Activated T-helper 1 cell treated with anti-CD3 and anti-CD28 coated beads, Interleukin-12 subunit alpha, Interleukin-12 subunit beta, Interleukin-2, Interleukin-4 antibody, amounts not matched to agents 30 ng/mL and 10 ng/mL and 1 ng/mL, durations not matched to agents 14 hours and 24 hours and 36 hours (primary cell): ENCODE measurements at regions not wholly inside any gene's neighbourhood (a gene's known extent, or its start where the extent isn't known, plus 50 kb on each side); places are given as distances from the start of the nearest gene placed in this dataset.

Experiments
- DNase-seq: peaks from one replicate; pipeline ENCODE4 v3.0.0; 2021; ENCODE audit warnings: low spot score
- H3K27ac Mint-ChIP-seq: one replicate; pipeline ENCODE4 v1.8.0; 2021; ENCODE audit warnings: mild to moderate bottlenecking, mixed read lengths
- H3K27me3 Mint-ChIP-seq: one replicate; pipeline ENCODE4 v1.8.0; 2022; ENCODE audit warnings: mild to moderate bottlenecking, moderate library complexity, mixed read lengths; ENCODE audit not compliant: insufficient read depth
- H3K36me3 Mint-ChIP-seq: one replicate; pipeline ENCODE4 v1.8.0; 2021; ENCODE audit warnings: low read depth, mixed read lengths
- H3K4me1 Mint-ChIP-seq: one replicate; pipeline ENCODE4 v1.8.0; 2021; ENCODE audit warnings: low read depth, mixed read lengths
- H3K4me3 Mint-ChIP-seq: one replicate; pipeline ENCODE4 v1.8.0; 2021; ENCODE audit warnings: mild to moderate bottlenecking, moderate library complexity, mixed read lengths
- H3K9me3 Mint-ChIP-seq: one replicate; pipeline ENCODE4 v1.8.0; 2021; ENCODE audit warnings: mixed read lengths
- intact Hi-C: fragments of 100-400 bp; cut with micrococcal nuclease; formaldehyde crosslinking; loops from one replicate; pipeline ENCODE4 v1.15.1; 2024

DNA sequence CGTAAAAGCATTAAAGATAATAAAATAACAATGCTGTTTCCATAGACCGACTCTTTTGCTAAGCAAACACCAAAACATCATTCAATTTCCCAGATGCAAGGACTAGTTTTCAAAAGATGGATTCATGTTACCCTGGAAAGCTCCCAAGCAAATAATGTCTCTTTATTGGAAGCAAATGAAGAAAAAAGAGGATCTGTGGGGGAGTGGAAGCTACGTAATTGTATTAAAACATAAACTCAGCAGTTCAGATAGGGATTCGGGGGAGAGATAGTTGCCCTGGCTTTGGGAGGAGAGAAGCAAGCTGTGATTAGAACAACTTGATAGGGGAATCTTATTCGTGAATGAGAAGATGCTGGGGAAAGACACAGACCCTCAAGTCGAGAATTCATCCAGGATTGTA is 491.0 kb upstream of the CLINT1 start:
- no peak for DNase-seq
- Mint-ChIP-seq H3K4me1 (no peaks in the 10 kb centered on the region), H3K4me3 (no peak overlapping the region), H3K9me3 (peaks cover 6% of the 10 kb centered on the region), H3K27me3 (no peaks in the 10 kb centered on the region), H3K36me3 (no peaks in the 10 kb centered on the region), H3K27ac (no peak overlapping the region)
- intact Hi-C loops, result no loop called here

DNA sequence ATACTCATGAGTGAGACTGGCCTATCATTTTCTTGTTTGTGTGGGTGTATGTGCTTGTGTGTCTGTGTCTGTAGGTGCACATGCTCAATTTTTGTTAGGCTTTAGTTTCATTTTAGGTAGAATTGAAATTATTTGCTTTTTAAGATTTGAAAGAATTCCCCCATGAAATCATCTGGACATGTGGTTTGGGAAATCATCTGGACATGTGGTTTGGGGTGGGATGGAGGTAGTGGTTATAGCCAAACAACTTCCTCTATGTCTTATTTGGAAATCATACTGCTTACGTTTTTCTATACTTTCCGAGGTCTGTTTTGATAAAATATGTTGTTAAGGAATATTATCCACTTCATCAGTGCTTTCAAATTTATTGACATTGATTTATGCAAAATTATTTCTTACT is 485.4 kb upstream of the CLINT1 start:
- no peaks in the 10 kb centered on the region for H3K36me3 Mint-ChIP-seq
- no peaks in the 10 kb centered on the region for H3K27me3 Mint-ChIP-seq
- H3K4me1 Mint-ChIP-seq, result no peaks in the 10 kb centered on the region
- H3K4me3 Mint-ChIP-seq, result no peak overlapping the region
- H3K9me3 Mint-ChIP-seq, result no peaks in the 10 kb centered on the region
- intact Hi-C loops, result no loop called here
- no peak overlapping the region for H3K27ac Mint-ChIP-seq
- no peak for DNase-seq

DNA sequence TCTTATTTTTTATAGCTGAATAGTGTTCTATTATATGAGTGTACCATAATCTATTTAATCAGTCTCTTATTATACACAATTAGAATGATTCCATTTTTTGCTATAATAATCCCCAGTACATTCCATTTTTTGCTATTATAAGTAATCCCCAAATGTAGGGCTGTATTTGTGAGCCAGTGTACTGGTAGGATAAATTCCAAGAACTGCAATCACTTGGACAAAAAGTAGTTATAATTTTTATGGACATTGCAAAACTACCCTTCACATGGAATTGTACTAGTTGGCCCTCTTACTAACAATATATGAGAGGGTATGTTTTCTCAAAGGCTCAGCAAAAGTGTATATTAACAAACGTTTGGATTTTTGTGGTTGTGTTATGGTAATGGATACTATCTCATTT is 481.7 kb upstream of the CLINT1 start:
- no peaks in the 10 kb centered on the region for H3K36me3 Mint-ChIP-seq
- H3K4me1 Mint-ChIP-seq, result no peaks in the 10 kb centered on the region
- intact Hi-C loops, result no loop called here
- peaks cover 5% of the 10 kb centered on the region for H3K9me3 Mint-ChIP-seq
- H3K27ac Mint-ChIP-seq, result no peak overlapping the region
- H3K4me3 Mint-ChIP-seq, result no peak overlapping the region
- no peak for DNase-seq
- no peaks in the 10 kb centered on the region for H3K27me3 Mint-ChIP-seq

DNA sequence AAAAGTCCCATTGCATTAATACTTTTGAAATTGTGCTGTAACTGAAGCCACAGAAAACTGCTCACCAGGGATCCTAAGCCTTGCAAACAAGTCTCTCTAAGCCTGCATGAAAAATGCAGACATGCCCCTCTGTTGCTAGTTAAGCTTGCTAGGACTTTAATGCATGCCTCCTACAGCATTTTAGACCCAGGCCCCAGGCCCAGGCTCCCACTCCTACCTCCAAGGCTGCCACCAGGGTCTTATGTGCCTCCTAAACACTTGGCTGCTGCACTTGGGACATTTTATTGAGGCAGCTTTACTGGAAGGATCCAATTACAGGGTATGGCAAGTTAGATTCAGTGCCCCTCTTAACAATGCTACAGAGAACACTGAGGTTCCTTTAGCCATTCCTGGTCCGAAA is 467.3 kb upstream of the CLINT1 start:
- no peak overlapping the region for H3K4me3 Mint-ChIP-seq

DNA sequence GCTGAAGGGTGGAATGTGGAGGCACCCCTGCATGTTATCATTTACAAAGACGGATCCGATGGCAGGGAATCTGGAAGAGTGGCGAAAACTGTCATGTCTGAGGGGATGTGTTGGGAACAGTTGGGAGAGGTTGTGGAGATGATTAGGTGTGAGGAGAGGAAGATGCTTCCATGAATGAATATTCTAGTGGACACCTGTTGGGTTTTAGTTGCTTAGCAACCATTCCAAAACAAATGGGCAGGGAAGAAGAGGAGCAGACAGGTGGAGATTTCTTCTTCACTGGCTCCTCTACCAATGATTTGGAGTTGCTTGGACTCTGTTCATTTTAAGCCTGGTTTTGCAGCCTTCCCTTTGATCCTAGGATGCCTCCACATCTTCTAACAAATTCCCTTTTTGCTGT is 465.3 kb upstream of the CLINT1 start:
- intact Hi-C loops, result no loop called here
- H3K36me3 Mint-ChIP-seq, result no peaks in the 10 kb centered on the region
- H3K4me3 Mint-ChIP-seq, result no peak overlapping the region
- peaks cover 3% of the 10 kb centered on the region for H3K9me3 Mint-ChIP-seq
- no peaks in the 10 kb centered on the region for H3K4me1 Mint-ChIP-seq
- no peak for DNase-seq
- H3K27me3 Mint-ChIP-seq, result no peaks in the 10 kb centered on the region
- no peak overlapping the region for H3K27ac Mint-ChIP-seq

More for the DNA sequence above, 467.3 kb upstream of the CLINT1 start:
- H3K27me3 Mint-ChIP-seq, result no peaks in the 10 kb centered on the region
- no peak overlapping the region for H3K27ac Mint-ChIP-seq
- peaks cover 10% of the 10 kb centered on the region for H3K9me3 Mint-ChIP-seq
- H3K4me1 Mint-ChIP-seq, result no peaks in the 10 kb centered on the region
- no peaks in the 10 kb centered on the region for H3K36me3 Mint-ChIP-seq
- no peak for DNase-seq
- intact Hi-C loops, result no loop called here

DNA sequence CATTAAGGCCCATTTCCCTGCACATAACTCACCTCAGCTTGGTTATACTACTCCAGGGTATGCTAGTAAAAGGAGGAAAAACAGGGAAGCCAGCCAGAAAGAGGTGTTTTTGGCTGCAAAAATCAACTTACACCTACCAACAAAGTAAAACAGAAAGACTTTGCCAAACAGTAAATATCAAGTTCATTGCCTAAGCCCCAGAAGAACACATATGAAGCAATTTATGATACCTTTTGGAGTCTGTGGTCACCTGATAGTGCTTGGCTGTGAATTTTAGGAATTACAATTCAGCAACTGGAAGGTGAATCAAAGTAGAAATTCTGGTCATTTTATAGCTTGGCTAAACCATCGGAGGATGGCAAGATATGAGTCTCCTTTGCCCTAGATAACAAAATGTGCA is 463.7 kb upstream of the CLINT1 start:
- intact Hi-C loops, result no loop called here
- Mint-ChIP-seq H3K27me3 (peaks cover 3% of the 10 kb centered on the region), H3K4me3 (no peak overlapping the region), H3K9me3 (no peaks in the 10 kb centered on the region), H3K36me3 (no peaks in the 10 kb centered on the region), H3K4me1 (no peaks in the 10 kb centered on the region), H3K27ac (no peak overlapping the region)
- DNase-seq, result no peak

DNA sequence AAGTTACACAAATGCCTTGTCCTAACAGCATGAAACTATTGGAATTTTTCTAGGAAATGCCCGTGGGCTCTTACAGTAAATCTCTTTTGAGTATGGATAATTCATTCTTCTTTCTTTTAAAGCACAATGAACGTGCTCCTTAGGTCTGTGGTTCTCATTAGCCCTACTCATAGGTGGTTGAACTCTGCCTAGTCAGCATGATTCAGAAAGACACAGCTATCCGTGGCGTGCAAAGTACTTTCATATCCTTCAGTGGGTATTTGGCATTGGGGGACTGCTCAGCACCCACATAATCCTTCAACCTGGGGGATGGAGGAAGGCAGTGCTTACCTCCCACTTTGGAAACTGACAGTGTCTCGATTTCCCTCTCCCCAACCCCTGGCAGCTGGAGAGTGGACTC is 462.0 kb upstream of the CLINT1 start:
- Mint-ChIP-seq H3K4me3 (no peak overlapping the region), H3K36me3 (no peaks in the 10 kb centered on the region), H3K4me1 (no peaks in the 10 kb centered on the region), H3K27me3 (peaks cover 5% of the 10 kb centered on the region), H3K27ac (no peak overlapping the region), H3K9me3 (no peaks in the 10 kb centered on the region)
- DNase-seq, result no peak
- intact Hi-C loops, result no loop called here

DNA sequence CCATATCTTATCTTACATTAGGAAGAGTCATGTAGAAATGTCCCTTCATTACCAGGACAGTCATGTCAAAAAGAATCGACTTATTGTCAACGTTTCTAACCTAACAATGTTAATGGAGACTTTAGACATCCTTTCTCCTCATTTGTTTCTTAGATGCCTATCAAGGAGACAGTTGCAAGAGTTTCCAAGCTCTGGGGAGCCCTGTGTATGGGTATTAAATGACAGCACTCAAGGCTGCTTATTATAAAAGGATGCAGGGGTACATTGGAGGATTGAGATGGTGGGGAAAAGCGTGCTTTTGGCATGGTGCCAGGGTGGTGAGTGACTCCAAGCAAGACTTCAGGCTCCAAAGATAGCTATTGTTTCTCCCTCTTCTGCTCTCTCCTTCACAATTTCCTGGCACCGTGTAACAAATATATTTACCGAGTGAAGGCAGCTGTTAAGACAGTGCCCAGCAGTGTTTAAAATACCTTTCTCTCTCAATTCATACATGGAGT is 461.3 kb upstream of the CLINT1 start:
- H3K27me3 Mint-ChIP-seq, result peaks cover 5% of the 10 kb centered on the region
- no peaks in the 10 kb centered on the region for H3K36me3 Mint-ChIP-seq
- H3K4me3 Mint-ChIP-seq, result no peak overlapping the region
- intact Hi-C loops, result no loop called here
- DNase-seq, result no peak
- no peaks in the 10 kb centered on the region for H3K4me1 Mint-ChIP-seq
- H3K27ac Mint-ChIP-seq, result no peak overlapping the region
- no peaks in the 10 kb centered on the region for H3K9me3 Mint-ChIP-seq

DNA sequence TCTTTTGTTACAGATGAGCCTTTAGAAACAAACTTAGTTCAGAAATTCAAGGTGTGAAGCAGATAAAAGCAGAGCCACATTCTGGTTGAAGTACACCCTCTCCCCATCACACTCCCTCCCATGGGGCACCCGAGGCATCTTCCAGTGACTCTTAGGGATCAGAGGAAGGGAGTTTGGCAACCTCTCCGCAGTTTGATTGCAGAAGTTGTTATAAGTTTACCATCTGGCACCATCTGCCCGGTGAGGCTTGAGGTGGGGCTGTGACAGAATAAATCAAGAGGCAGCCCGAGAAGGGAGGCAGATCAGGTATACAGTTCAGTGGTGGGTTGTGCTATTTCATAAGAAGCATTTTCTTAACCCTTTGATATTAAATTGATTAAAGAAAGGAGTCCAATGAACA is 458.6 kb upstream of the CLINT1 start:
- Mint-ChIP-seq H3K4me1 (no peaks in the 10 kb centered on the region), H3K27ac (no peak overlapping the region), H3K27me3 (peaks cover 5% of the 10 kb centered on the region), H3K9me3 (no peaks in the 10 kb centered on the region), H3K36me3 (no peaks in the 10 kb centered on the region), H3K4me3 (no peak overlapping the region)
- no peak for DNase-seq
- intact Hi-C loops, result no loop called here

DNA sequence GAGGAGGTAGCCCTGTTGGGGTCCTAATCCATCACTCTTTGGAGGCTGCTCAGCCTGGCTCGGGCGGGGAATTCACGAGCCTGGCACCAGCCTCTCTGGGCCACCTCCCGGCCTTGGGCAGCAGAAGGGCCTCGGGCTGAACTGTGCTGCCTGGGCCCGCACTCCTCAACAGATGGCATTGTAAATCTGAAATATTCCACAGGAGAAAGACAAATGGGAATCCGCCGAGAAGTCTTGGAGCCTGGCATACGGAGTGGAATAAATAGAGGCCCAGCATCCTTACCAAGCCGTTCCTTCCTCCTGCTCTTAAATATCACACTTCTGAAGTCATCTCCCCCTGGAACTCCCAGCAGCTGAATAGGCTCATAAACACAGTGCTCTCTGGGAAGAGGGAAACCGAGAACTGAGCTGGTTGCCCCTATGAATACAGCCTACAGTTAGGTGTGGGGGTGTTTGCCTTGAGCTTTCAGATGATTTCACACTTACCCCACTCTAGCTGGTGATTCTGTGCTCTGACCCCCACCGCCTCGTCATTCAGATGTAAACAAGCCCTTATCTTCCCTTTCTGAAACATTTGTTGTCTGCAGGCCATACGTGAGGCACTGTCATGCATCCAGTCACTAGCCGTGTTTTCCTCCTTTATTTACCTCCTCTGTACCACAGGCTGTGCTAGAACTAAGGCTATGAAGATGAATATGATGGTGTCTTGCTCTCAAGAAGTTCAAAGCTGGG is 455.0 kb upstream of the CLINT1 start:
- DNase-seq, result no peak
- no peaks in the 10 kb centered on the region for H3K4me1 Mint-ChIP-seq
- H3K9me3 Mint-ChIP-seq, result no peaks in the 10 kb centered on the region
- intact Hi-C loops, result no loop called here
- H3K27me3 Mint-ChIP-seq, result peaks cover 5% of the 10 kb centered on the region
- H3K36me3 Mint-ChIP-seq, result no peaks in the 10 kb centered on the region
- H3K4me3 Mint-ChIP-seq, result no peak overlapping the region
- H3K27ac Mint-ChIP-seq, result no peak overlapping the region

DNA sequence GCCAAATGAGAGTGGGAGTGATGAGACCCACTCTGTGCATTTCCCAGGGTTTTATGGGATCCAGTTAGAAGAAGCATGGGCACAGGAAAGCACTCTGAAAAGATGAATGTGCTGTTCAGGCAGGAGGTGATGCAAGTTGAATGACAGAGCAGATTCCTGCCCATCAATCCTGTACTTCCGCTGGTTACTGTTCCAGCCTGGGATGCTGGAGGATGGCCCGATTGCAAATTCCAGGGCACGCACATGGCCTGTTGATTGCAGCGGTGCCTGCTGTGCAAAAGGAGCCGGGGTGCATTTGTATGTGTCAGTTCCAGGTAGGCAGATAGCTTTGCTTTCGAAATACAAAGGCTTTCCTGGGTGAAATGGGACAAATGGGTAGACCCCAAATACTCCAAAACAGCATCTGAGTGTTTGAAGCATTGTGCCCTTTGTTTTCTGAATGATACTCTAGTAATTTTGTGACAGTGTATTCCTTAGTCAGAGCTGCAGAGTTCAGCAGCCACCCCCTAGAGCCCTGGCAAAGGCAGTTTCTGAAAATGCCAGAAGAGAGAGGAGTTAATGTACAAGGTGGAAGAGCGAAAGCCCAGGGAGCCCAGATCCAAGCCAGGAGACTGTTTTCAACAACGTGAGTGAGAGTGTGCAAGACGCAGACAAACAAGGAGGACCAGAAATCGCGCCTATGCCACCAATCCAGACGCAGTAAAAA is 454.2 kb upstream of the CLINT1 start:
- no peaks in the 10 kb centered on the region for H3K36me3 Mint-ChIP-seq
- no peak overlapping the region for H3K27ac Mint-ChIP-seq
- DNase-seq, result no peak
- H3K4me3 Mint-ChIP-seq, result no peak overlapping the region
- H3K27me3 Mint-ChIP-seq, result peaks cover 5% of the 10 kb centered on the region
- H3K9me3 Mint-ChIP-seq, result no peaks in the 10 kb centered on the region
- intact Hi-C loops, result no loop called here
- no peaks in the 10 kb centered on the region for H3K4me1 Mint-ChIP-seq

DNA sequence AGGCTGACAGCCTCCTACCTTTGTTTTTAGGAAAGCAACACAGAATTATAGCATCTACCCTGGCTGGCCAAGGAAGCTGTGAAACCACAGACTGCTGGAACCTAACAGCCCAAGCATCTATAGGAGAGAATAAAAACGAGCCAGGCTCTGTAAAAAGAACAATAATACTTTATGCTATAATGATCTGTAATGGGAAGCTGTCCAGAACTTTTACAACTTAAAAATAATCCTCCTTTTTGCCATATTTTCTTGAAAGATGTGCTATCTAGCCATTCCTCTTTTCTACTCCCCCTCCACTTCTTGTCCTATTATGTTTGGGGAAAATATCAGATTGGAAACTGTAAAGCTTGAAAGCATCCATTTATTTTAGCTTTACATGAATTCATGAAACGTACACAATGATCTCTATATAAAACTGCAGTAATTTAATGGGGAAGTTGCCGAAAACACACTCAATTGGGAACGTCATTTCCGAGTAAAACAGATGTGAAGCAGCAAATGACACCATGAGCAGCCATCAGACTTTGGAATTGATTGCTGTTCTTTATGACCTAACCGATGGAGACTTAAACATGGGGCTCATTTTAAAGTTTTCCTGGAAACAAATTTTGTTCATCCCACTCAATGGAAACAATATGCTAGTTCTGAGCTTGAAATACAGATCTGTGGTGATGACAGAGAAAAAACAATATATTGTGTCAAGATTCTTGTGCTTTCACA is 450.3 kb upstream of the CLINT1 start:
- Mint-ChIP-seq H3K36me3 (no peaks in the 10 kb centered on the region), H3K27ac (no peak overlapping the region), H3K27me3 (no peaks in the 10 kb centered on the region), H3K4me3 (no peak overlapping the region), H3K4me1 (no peaks in the 10 kb centered on the region), H3K9me3 (no peaks in the 10 kb centered on the region)
- DNase-seq, result no peak
- intact Hi-C loops, result no loop called here

DNA sequence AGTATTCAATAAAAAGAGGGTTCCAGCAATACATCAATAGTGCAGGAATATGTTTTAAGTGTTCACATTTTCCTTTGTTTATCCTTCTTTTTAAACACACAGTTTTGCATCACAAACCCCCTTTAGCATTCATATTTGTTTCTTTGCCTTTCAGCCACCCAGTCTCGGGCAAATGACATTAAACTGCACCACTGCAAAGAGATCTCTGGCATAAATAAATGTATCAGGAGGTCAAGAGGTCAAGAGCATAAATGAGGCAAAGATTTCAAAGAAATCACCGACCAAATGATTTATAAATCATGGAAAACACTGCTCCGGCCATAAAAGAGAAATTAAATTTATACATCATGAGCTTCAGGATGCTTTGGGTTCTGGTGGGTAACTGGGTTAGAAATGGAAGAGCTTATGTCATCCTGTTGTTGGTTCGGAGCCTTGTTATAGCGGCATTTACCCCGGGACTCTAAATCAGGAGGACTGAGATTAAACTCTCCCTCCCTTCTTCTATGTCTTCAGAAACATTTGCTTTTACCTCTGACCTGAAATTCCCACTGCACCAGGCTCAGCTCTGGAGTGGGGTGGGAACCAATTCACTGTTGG is 449.6 kb upstream of the CLINT1 start:
- no peak overlapping the region for H3K4me3 Mint-ChIP-seq
- no peaks in the 10 kb centered on the region for H3K9me3 Mint-ChIP-seq
- no peak overlapping the region for H3K27ac Mint-ChIP-seq
- no peaks in the 10 kb centered on the region for H3K4me1 Mint-ChIP-seq
- DNase-seq, result no peak
- no peaks in the 10 kb centered on the region for H3K36me3 Mint-ChIP-seq
- intact Hi-C loops, result no loop called here
- H3K27me3 Mint-ChIP-seq, result no peaks in the 10 kb centered on the region
